Smooth muscle cell (in vitro differentiated cells): ENCODE measurements at regions not wholly inside any gene's neighbourhood (a gene's known extent, or its start where the extent isn't known, plus 50 kb on each side); places are given as distances from the start of the nearest gene placed in this dataset.

Source experiments
- DNase-seq: peaks from one replicate; lab custom pipeline; 2025; ENCODE audit not compliant: unreplicated experiment; lab: John Stamatoyannopoulos, UW
- H2AFZ ChIP-seq: fragments of 200-600 bp; sonication (generic); 2 replicates; pipeline ENCODE4 v1.6.0; 2016; ENCODE audit warnings: antibody characterized with exemption, low read depth, mild to moderate bottlenecking
- H3F3A ChIP-seq: fragments of 200-600 bp; sonication (generic); 2 replicates; pipeline ENCODE4 v1.6.0; 2017; ENCODE audit warnings: antibody characterized with exemption, low read depth
- H3K27ac ChIP-seq: fragments of 200-600 bp; sonication (generic); 2 replicates; pipeline ENCODE4 v1.5.1; 2016; ENCODE audit warnings: low read depth, mild to moderate bottlenecking
- H3K27me3 ChIP-seq: fragments of 200-600 bp; sonication (generic); 2 replicates; pipeline ENCODE4 v1.6.1; 2016; ENCODE audit warnings: low read depth, mild to moderate bottlenecking
- H3K36me3 ChIP-seq: fragments of 200-600 bp; sonication (generic); 2 replicates; pipeline ENCODE4 v1.5.1; 2016; ENCODE audit warnings: low read depth
- H3K4me1 ChIP-seq: fragments of 200-600 bp; sonication (generic); 2 replicates; pipeline ENCODE4 v1.5.1; 2016; ENCODE audit warnings: low read depth
- H3K4me2 ChIP-seq: fragments of 200-600 bp; sonication (generic); 2 replicates; pipeline ENCODE4 v1.6.0; 2016; ENCODE audit warnings: mild to moderate bottlenecking
- H3K4me3 ChIP-seq: fragments of 200-600 bp; sonication (generic); 2 replicates; pipeline ENCODE4 v1.5.1; 2016; ENCODE audit warnings: mild to moderate bottlenecking
- H3K79me2 ChIP-seq: fragments of 200-600 bp; sonication (generic); 2 replicates; pipeline ENCODE4 v1.6.0; 2016; ENCODE audit warnings: low read depth, mild to moderate bottlenecking
- H3K9ac ChIP-seq: fragments of 200-600 bp; sonication (generic); 2 replicates; pipeline ENCODE4 v1.6.0; 2016; ENCODE audit warnings: low read depth
- H3K9me3 ChIP-seq: fragments of 200-600 bp; sonication (generic); replicated peaks from 2 replicates; pipeline ENCODE4 v1.5.1; 2016; ENCODE audit warnings: low read depth
- H4K20me1 ChIP-seq: fragments of 200-600 bp; sonication (generic); 2 replicates; pipeline ENCODE4 v1.6.0; 2016; ENCODE audit warnings: low read depth
- WGBS: methylation state at CpG from one replicate; pipeline ENCODE4 v1.1.7; 2016; ENCODE audit warnings: low lambda C conversion rate; 5-methylcytosine and 5-hydroxymethylcytosine counted together
- TF ChIP-seq, protein P1 (sequence below): fragments of 200-600 bp; sonication (generic); IDR thresholded peaks from 2 replicates; pipeline ENCODE4 v1.5.1; 2017; ENCODE audit warnings: borderline replicate concordance, mild to moderate bottlenecking, antibody characterized with exemption; ENCODE audit not compliant: insufficient read depth, poor library complexity, severe bottlenecking

DNA sequence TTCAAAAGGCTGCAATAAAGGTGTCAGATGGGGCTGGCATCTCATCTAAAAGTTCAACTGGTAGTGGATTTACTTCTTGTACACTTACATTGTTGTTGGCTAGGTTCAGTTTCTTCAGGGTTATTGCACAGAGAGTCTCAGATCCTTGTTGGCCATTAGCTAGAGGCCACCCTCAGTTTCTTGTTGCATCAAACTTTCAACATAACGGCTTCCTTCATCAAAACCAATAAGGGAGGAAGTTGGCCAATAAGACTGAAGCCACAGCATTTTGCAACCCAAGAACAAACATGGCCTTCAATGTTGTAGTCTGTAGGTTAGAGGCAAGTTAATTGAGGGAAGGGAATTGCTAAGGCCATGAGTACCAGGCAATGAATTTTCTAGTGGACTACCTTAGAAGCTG lies 218.0 kb downstream of the ZBBX start:
- TF ChIP-seq, protein P1, sequence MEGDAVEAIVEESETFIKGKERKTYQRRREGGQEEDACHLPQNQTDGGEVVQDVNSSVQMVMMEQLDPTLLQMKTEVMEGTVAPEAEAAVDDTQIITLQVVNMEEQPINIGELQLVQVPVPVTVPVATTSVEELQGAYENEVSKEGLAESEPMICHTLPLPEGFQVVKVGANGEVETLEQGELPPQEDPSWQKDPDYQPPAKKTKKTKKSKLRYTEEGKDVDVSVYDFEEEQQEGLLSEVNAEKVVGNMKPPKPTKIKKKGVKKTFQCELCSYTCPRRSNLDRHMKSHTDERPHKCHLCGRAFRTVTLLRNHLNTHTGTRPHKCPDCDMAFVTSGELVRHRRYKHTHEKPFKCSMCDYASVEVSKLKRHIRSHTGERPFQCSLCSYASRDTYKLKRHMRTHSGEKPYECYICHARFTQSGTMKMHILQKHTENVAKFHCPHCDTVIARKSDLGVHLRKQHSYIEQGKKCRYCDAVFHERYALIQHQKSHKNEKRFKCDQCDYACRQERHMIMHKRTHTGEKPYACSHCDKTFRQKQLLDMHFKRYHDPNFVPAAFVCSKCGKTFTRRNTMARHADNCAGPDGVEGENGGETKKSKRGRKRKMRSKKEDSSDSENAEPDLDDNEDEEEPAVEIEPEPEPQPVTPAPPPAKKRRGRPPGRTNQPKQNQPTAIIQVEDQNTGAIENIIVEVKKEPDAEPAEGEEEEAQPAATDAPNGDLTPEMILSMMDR: no peak
- H3K27ac ChIP-seq: no peak overlapping the region
- no peaks in the 10 kb centered on the region for H3K9me3 ChIP-seq
- WGBS: 90% methylated on average over 1 of the region's 1 CpG
- H3K4me1 ChIP-seq: peaks cover 3% of the 10 kb centered on the region
- H3K79me2 ChIP-seq: no peaks in the 10 kb centered on the region
- no peaks in the 10 kb centered on the region for H3K36me3 ChIP-seq
- no peak for DNase-seq
- no peak overlapping the region for H3K9ac ChIP-seq
- no peaks in the 10 kb centered on the region for H3F3A ChIP-seq
- H3K4me2 ChIP-seq: no peak overlapping the region
- no peaks in the 10 kb centered on the region for H4K20me1 ChIP-seq
- H2AFZ ChIP-seq: no peak overlapping the region
- H3K27me3 ChIP-seq: no peaks in the 10 kb centered on the region
- no peak overlapping the region for H3K4me3 ChIP-seq

DNA sequence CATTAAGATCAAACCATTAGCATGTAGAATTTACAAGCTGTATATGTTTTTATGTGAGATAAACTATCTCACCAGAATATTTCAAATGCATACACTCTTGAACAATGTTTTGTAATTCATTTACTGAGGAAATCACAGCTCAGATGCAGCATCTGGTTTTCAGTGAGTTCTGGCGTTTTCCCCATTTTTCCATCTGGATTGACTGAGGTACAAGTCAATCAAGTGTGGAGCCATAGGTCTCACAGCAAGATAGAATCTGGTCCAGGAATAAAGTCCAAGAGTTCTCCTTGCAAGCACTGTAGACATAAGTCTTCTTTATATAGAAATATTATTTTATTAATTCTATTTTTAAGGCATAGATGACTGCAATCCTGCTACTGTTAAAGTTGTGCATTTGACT lies 219.3 kb downstream of the ZBBX start:
- WGBS: 100% methylated on average over 1 of the region's 1 CpG
- H2AFZ ChIP-seq: no peak overlapping the region
- TF ChIP-seq, protein P1: no peak
- no peaks in the 10 kb centered on the region for H3K79me2 ChIP-seq
- H3K27me3 ChIP-seq: no peaks in the 10 kb centered on the region
- H3K4me3 ChIP-seq: no peak overlapping the region
- no peak overlapping the region for H3K9ac ChIP-seq
- H3K4me1 ChIP-seq: no peaks in the 10 kb centered on the region
- no peak overlapping the region for H3K4me2 ChIP-seq
- no peaks in the 10 kb centered on the region for H4K20me1 ChIP-seq
- no peak overlapping the region for H3K27ac ChIP-seq
- no peaks in the 10 kb centered on the region for H3K9me3 ChIP-seq
- H3F3A ChIP-seq: no peaks in the 10 kb centered on the region
- no peak for DNase-seq
- H3K36me3 ChIP-seq: no peaks in the 10 kb centered on the region

DNA sequence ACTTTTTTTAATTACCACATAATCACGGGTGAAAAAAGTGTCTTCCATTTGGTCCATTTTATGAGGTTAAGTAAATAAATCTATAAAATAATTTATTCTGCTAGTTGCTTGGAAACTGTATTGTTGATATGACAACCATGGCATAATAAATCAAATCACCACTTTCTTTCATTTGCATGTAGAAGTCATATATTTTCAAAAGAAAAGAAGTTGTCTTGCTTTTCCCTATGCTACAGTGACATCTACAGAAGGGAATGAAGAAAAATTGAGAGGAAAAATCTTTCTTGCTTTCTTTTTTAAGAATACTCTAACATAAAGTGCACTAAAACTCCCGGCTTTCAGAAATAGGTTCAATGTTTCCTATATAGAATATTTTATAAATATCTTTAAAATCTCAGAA lies 228.5 kb downstream of the ZBBX start:
- H3K4me3 ChIP-seq: no peak overlapping the region
- WGBS: 86% methylated on average over 2 of the region's 2 CpGs
- H3K9me3 ChIP-seq: no peaks in the 10 kb centered on the region
- TF ChIP-seq, protein P1: peak; percentile 6
- no peaks in the 10 kb centered on the region for H3K36me3 ChIP-seq
- H3K79me2 ChIP-seq: no peaks in the 10 kb centered on the region
- H3K4me1 ChIP-seq: no peaks in the 10 kb centered on the region
- H3K27me3 ChIP-seq: no peaks in the 10 kb centered on the region
- H3K4me2 ChIP-seq: no peak overlapping the region
- no peak for DNase-seq
- H2AFZ ChIP-seq: no peak overlapping the region
- no peak overlapping the region for H3K27ac ChIP-seq
- H4K20me1 ChIP-seq: no peaks in the 10 kb centered on the region
- H3F3A ChIP-seq: no peaks in the 10 kb centered on the region
- H3K9ac ChIP-seq: no peak overlapping the region

DNA sequence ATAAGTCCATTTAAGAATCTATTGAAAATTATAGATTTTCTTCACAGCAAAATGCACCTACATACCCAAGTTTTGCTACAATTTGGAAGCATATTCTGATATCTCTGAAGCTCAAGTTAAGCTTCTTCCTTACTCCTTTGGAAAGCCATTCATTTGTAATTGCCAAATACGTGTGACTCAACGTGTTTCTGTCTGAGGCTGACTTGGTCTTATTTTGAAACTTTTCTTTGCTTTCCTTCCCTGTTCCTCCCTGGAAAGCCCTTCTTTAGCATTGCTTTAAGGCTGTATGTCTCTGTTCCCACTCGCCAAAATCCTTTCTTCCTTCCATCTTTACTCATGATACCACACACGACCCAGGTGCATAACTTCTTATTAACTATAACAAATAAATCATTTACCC lies 232.0 kb downstream of the ZBBX start:
- WGBS: 76% methylated on average over 4 of the region's 4 CpGs
- Histone ChIP-seq H3K4me3 (no peak overlapping the region), H3K9ac (no peak overlapping the region), H3K4me2 (no peak overlapping the region), H3F3A (no peaks in the 10 kb centered on the region), H3K4me1 (no peaks in the 10 kb centered on the region), H3K27ac (no peak overlapping the region), H2AFZ (no peak overlapping the region), H3K79me2 (no peaks in the 10 kb centered on the region), H3K27me3 (no peaks in the 10 kb centered on the region), H4K20me1 (no peaks in the 10 kb centered on the region), H3K9me3 (no peaks in the 10 kb centered on the region), H3K36me3 (no peaks in the 10 kb centered on the region)
- TF ChIP-seq, protein P1: no peak
- no peak for DNase-seq
